Tongue (tissue), 1 donor: ENCODE measurements at regions not wholly inside any gene's neighbourhood (a gene's known extent, or its start where the extent isn't known, plus 50 kb on each side); places are given as distances from the start of the nearest gene placed in this dataset.

Experiments
- DNase-seq: peaks from one replicate; pipeline ENCODE4 v3.0.0-alpha.2; 2015

GRCh38 chr4:136925203-136925602, 607.1 kb downstream of the PCDH18 start:
- no peak for DNase-seq

GRCh38 chr4:136922066-136922465, 610.2 kb downstream of the PCDH18 start:
- no peak for DNase-seq

- DNase-seq, result no peak
Observed at GRCh38 chr4:136920092-136920881, 612.0 kb downstream of the PCDH18 start.

GRCh38 chr4:136918772-136919171, 613.5 kb downstream of the PCDH18 start:
- DNase-seq, result no peak

- no peak for DNase-seq
Observed at GRCh38 chr4:136917312-136918110, 614.8 kb downstream of the PCDH18 start.

GRCh38 chr4:136909626-136910025, 622.7 kb downstream of the PCDH18 start:
- DNase-seq, result peak; percentile 64

GRCh38 chr4:136908122-136908521, 624.2 kb downstream of the PCDH18 start:
- no peak for DNase-seq

- no peak for DNase-seq
Observed at GRCh38 chr4:136900696-136901095, 631.6 kb downstream of the PCDH18 start.

GRCh38 chr4:136898590-136899248, 633.6 kb downstream of the PCDH18 start:
- no peak for DNase-seq

GRCh38 chr4:136893573-136893972, 638.7 kb downstream of the PCDH18 start:
- peak; percentile 7 for DNase-seq

GRCh38 chr4:136881666-136882065, 650.6 kb downstream of the PCDH18 start:
- DNase-seq, result no peak

GRCh38 chr4:136873555-136873954, 658.7 kb downstream of the PCDH18 start:
- no peak for DNase-seq

GRCh38 chr4:136867465-136867864, 664.8 kb downstream of the PCDH18 start:
- no peak for DNase-seq

GRCh38 chr4:136865526-136865925, 666.8 kb downstream of the PCDH18 start:
- peak; percentile 38 for DNase-seq

- peak; percentile 93 for DNase-seq
Observed at GRCh38 chr4:136864604-136865185, 667.6 kb downstream of the PCDH18 start.

GRCh38 chr4:136863756-136864155, 668.5 kb downstream of the PCDH18 start:
- DNase-seq, result peak; percentile 12

- DNase-seq, result no peak
Observed at GRCh38 chr4:136862653-136863052, 669.6 kb downstream of the PCDH18 start.

- peak; percentile 56 for DNase-seq
Observed at GRCh38 chr4:136861091-136861490, 671.2 kb downstream of the PCDH18 start.

- no peak for DNase-seq
Observed at GRCh38 chr4:136858903-136859302, 673.4 kb downstream of the PCDH18 start.

GRCh38 chr4:136855886-136856285, 676.4 kb downstream of the PCDH18 start:
- no peak for DNase-seq

GRCh38 chr4:136850446-136850845, 681.8 kb downstream of the PCDH18 start:
- no peak for DNase-seq

- no peak for DNase-seq
Observed at GRCh38 chr4:136847881-136848621, 684.2 kb downstream of the PCDH18 start.
